GM12872 (cell line): ENCODE measurements at regions not wholly inside any gene's neighbourhood (a gene's known extent, or its start where the extent isn't known, plus 50 kb on each side); places are given as distances from the start of the nearest gene placed in this dataset.
A peak's percentile ranks its signal among the peaks of the same experiment; 100 is the strongest.

Experiments used
- CTCF ChIP-seq: IDR thresholded peaks from 3 replicates; pipeline ENCODE4 v1.5.1; 2011; ENCODE audit warnings: low read depth, mild to moderate bottlenecking, low read length, moderate library complexity; ENCODE audit not compliant: insufficient read depth

- TF ChIP-seq CTCF: no peak
Measured at GRCh38 chr10:125578658-125579315, 104.2 kb downstream of the TEX36 start.

DNA sequence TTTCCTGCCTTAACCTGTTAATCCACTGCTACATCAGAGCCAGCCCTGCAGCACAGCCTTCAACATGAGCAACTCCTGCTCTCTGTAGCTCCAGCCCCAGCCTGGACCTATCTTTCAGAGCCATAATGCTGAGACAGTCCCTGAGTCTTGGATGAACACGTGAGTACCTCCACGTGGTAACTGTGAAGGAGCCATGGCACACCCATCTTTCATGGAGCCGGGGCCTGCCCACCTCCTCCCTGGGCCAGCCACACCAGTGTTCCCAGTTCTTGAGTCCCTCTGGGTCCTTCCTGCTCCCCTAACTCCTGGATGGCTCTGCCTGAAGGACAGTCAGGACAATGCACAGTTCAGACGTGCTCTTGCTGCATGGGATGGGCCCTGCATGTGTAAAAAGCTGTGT, 107.1 kb downstream of the TEX36 start:
- TF ChIP-seq CTCF: no peak

DNA sequence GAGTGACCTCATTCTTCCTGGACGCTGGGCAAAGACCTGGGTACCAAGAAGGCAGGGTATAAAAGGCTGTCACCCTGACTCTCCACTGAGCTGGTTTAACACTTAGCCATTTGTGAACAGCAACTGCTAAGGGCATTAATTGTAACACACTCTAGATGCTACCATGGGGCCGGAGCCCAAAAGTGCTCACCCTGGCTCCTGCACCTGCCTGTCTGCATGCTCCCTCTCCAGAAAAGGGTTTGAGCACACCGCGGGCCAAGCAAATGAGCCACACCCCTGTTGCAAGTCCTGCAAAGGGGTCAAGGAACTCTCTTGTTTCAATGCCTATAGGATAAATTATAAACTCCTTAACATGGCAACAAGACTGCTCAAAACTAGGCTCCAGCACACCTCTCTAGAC, 114.8 kb downstream of the TEX36 start:
- no peak for TF ChIP-seq CTCF

GRCh38 chr10:125567529-125567928, 115.4 kb downstream of the TEX36 start:
- TF ChIP-seq CTCF: no peak

- no peak for TF ChIP-seq CTCF
Measured at GRCh38 chr10:125565046-125565445, 117.9 kb downstream of the TEX36 start.

DNA sequence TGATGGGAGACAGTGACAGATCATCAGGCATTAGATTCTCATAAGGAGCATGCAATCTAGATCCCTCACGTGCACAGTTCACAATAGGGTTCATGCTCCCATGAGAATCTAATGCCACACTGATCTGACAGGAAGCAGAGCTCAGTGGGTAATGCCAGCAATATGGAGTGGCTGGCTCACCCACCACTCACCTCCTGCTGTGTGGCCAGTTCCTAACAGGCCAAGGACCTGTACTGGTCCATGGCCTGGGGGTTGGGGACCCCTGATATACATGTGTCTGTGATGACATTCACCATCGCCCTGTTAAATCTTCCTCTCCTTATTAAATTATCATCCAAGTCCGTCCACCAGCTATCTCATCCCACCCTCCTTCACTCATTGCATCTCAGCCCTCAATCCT, 118.4 kb downstream of the TEX36 start:
- no peak for TF ChIP-seq CTCF

GRCh38 chr10:125562737-125563136, 120.2 kb downstream of the TEX36 start:
- TF ChIP-seq CTCF: 0 out of 3 replicates have a peak, but pooled peaks have one; percentile 19
